DND-41 (cell line): ENCODE measurements at regions not wholly inside any gene's neighbourhood (a gene's known extent, or its start where the extent isn't known, plus 50 kb on each side); places are given as distances from the start of the nearest gene placed in this dataset.

Experiments
- ATAC-seq: fragments of 200-7000 bp; cut with Tn5 transposase; 3 replicates; pipeline ENCODE4 v1.9.1; 2021; ENCODE audit warnings: low read depth; ENCODE audit not compliant: insufficient read depth
- DNase-seq: peaks from one replicate; pipeline ENCODE4 v3.0.0-alpha.2; 2020
- H2AFZ ChIP-seq: 2 replicates; pipeline ENCODE4 v1.6.0; 2012; ENCODE audit warnings: low read depth, low read length
- H3K27ac ChIP-seq: 2 replicates; pipeline ENCODE4 v1.5.1; 2012; ENCODE audit warnings: low read length, inconsistent platforms
- H3K27me3 ChIP-seq: fragments of 200-600 bp; sonication (generic); 2 replicates; pipeline ENCODE4 v1.6.0; 2012; ENCODE audit warnings: low read length, mild to moderate bottlenecking, inconsistent platforms; ENCODE audit not compliant: insufficient read depth, poor library complexity
- H3K36me3 ChIP-seq: 2 replicates; pipeline ENCODE4 v1.5.1; 2012; ENCODE audit warnings: low read length, inconsistent platforms; ENCODE audit not compliant: insufficient read depth
- H3K4me1 ChIP-seq: 2 replicates; pipeline ENCODE4 v1.5.1; 2012; ENCODE audit warnings: mild to moderate bottlenecking, low read length; ENCODE audit not compliant: insufficient read depth
- H3K4me2 ChIP-seq: 2 replicates; pipeline ENCODE4 v1.6.0; 2012; ENCODE audit warnings: mild to moderate bottlenecking, moderate library complexity, low read length, inconsistent platforms; ENCODE audit not compliant: insufficient read depth
- H3K4me3 ChIP-seq, 2 experiments: fragments of 200-600 bp in 1 of 2; shearing (Covaris generic) in 1 of 2; 2 replicates each; pipeline ENCODE4 v1.5.1; 2012 to 2016; ENCODE audit warnings: inconsistent platforms in 2 of 2, low read length in 2 of 2, mild to moderate bottlenecking in 2 of 2, low read depth in 1 of 2, moderate library complexity in 1 of 2
- H3K79me2 ChIP-seq: 2 replicates; pipeline ENCODE4 v1.6.0; 2012; ENCODE audit warnings: low read length, inconsistent platforms; ENCODE audit not compliant: insufficient read depth
- H3K9ac ChIP-seq: 2 replicates; pipeline ENCODE4 v1.6.0; 2012; ENCODE audit warnings: low read depth, mild to moderate bottlenecking, inconsistent platforms, low read length, moderate library complexity
- H3K9me3 ChIP-seq: 2 replicates; pipeline ENCODE4 v1.5.1; 2012; ENCODE audit warnings: low read length, moderate library complexity, mild to moderate bottlenecking, inconsistent platforms; ENCODE audit not compliant: insufficient read depth, severe bottlenecking
- H4K20me1 ChIP-seq: 2 replicates; pipeline ENCODE4 v1.6.0; 2012; ENCODE audit warnings: low read length; ENCODE audit not compliant: insufficient read depth
- CTCF ChIP-seq: IDR thresholded peaks from 2 replicates; pipeline ENCODE4 v1.5.1; 2012; ENCODE audit warnings: borderline replicate concordance, low read length, moderate library complexity, mild to moderate bottlenecking; ENCODE audit not compliant: poor library complexity, severe bottlenecking; ENCODE audit errors: extremely low read depth
- EZH2 ChIP-seq: IDR thresholded peaks from 3 replicates; pipeline ENCODE4 v1.6.1; 2012; ENCODE audit warnings: borderline replicate concordance, low read depth, mild to moderate bottlenecking, moderate library complexity, low read length, inconsistent platforms; ENCODE audit not compliant: severe bottlenecking

GRCh38 chr3:113100063-113100462, 109.3 kb downstream of the GTPBP8 start:
- Histone ChIP-seq H3K79me2 (no peaks in the 10 kb centered on the region), H3K9me3 (no peaks in the 10 kb centered on the region), H2AFZ (no peak overlapping the region), H3K9ac (no peak overlapping the region), H3K27me3 (no peaks in the 10 kb centered on the region), H3K4me1 (no peaks in the 10 kb centered on the region), H3K27ac (no peak overlapping the region), H4K20me1 (no peaks in the 10 kb centered on the region), H3K4me3 (no peak overlapping the region), H3K4me2 (no peak overlapping the region), H3K36me3 (no peaks in the 10 kb centered on the region)
- TF ChIP-seq CTCF (no peak), EZH2 (no peak)
- no peak for DNase-seq
- no peak for ATAC-seq

GRCh38 chr3:113103588-113103987, 107.8 kb upstream of the BOC start:
- no peaks in the 10 kb centered on the region for H4K20me1 ChIP-seq
- no peaks in the 10 kb centered on the region for H3K9me3 ChIP-seq
- ATAC-seq, result no peak
- no peak overlapping the region for H3K4me2 ChIP-seq
- H2AFZ ChIP-seq, result no peak overlapping the region
- no peak overlapping the region for H3K4me3 ChIP-seq
- no peak overlapping the region for H3K27ac ChIP-seq
- H3K27me3 ChIP-seq, result no peaks in the 10 kb centered on the region
- no peak for DNase-seq
- no peaks in the 10 kb centered on the region for H3K36me3 ChIP-seq
- no peak for TF ChIP-seq CTCF
- TF ChIP-seq EZH2, result no peak
- no peak overlapping the region for H3K9ac ChIP-seq
- H3K79me2 ChIP-seq, result no peaks in the 10 kb centered on the region
- H3K4me1 ChIP-seq, result no peaks in the 10 kb centered on the region

- no peak overlapping the region for H3K27ac ChIP-seq
- no peaks in the 10 kb centered on the region for H3K27me3 ChIP-seq
- no peaks in the 10 kb centered on the region for H3K9me3 ChIP-seq
- H3K4me2 ChIP-seq, result no peak overlapping the region
- no peak for ATAC-seq
- no peaks in the 10 kb centered on the region for H3K79me2 ChIP-seq
- H2AFZ ChIP-seq, result no peak overlapping the region
- TF ChIP-seq EZH2, result no peak
- no peak for TF ChIP-seq CTCF
- no peaks in the 10 kb centered on the region for H4K20me1 ChIP-seq
- no peaks in the 10 kb centered on the region for H3K36me3 ChIP-seq
- no peak overlapping the region for H3K9ac ChIP-seq
- no peak overlapping the region for H3K4me3 ChIP-seq
- no peak for DNase-seq
- no peaks in the 10 kb centered on the region for H3K4me1 ChIP-seq
Observed at GRCh38 chr3:113104357-113105092, 106.8 kb upstream of the BOC start.
